ENCODE measurements at regions not wholly inside any gene's neighbourhood (a gene's known extent, or its start where the extent isn't known, plus 50 kb on each side); places are given as distances from the start of the nearest gene placed in this dataset.

- DNase-seq (ENCODE audit: low read depth in 1 of 2, low spot score in 1 of 2) = no peak
- no peak for TF ChIP-seq CTCF (IDR thresholded peaks at IDR 0.05; ENCODE audit: low read depth, low read length)
- Histone ChIP-seq H3K4me3 (no peak overlapping the region), H3K9me3 (ENCODE audit: low read depth) (no peaks in the 10 kb centered on the region), H3K27me3 (no peaks in the 10 kb centered on the region), H3K27ac (no peak overlapping the region), H3K36me3 (no peaks in the 10 kb centered on the region), H3K4me1 (ENCODE audit: low read depth) (no peaks in the 10 kb centered on the region)
These were observed 260.2 kb upstream of the N4BP1 start for GRCh38 chr16:48870141-48870540.

- no peak for TF ChIP-seq CTCF (IDR thresholded peaks at IDR 0.05; ENCODE audit: low read depth, low read length)
These were observed 255.5 kb upstream of the N4BP1 start for GRCh38 chr16:48865520-48865919.

GRCh38 chr16:48864055-48864454, 254.1 kb upstream of the N4BP1 start:
- Histone ChIP-seq H3K27ac (no peak overlapping the region), H3K27me3 (no peaks in the 10 kb centered on the region), H3K4me3 (no peak overlapping the region), H3K36me3 (no peaks in the 10 kb centered on the region), H3K9me3 (ENCODE audit: low read depth) (no peaks in the 10 kb centered on the region), H3K4me1 (ENCODE audit: low read depth) (no peaks in the 10 kb centered on the region)
- DNase-seq (ENCODE audit: low read depth in 1 of 2, low spot score in 1 of 2) = no peak
- no peak for TF ChIP-seq CTCF (IDR thresholded peaks at IDR 0.05; ENCODE audit: low read depth, low read length)

More at GRCh38 chr16:48865520-48865919, 255.5 kb upstream of the N4BP1 start:
- H3K4me3 ChIP-seq = no peak overlapping the region
- no peaks in the 10 kb centered on the region for H3K36me3 ChIP-seq
- H3K27ac ChIP-seq = no peak overlapping the region
- no peaks in the 10 kb centered on the region for H3K27me3 ChIP-seq
- DNase-seq (ENCODE audit: low read depth in 1 of 2, low spot score in 1 of 2) = no peak
- H3K9me3 ChIP-seq (ENCODE audit: low read depth) = no peaks in the 10 kb centered on the region
- H3K4me1 ChIP-seq (ENCODE audit: low read depth) = no peaks in the 10 kb centered on the region

DNA sequence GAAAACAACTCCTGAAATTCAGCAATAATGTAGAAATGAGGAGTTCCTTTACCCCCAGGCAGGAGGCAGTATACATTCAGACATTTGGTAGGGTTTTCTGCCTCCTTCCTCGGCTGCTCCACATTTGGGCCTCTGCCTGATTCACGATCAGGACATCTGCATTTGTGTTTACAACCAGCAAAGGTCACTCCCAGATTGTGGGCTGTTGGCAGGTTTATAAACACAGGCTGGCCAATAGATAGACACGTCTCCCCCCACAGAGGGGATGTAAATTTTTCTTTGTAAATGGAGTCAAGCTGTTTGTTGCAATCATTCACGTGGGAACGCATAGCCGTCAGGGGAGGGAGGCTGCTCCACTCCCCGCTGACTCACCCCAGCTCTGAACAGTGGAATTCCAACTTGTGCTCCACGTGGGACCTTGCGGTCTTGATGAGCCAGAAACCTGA, 252.1 kb upstream of the N4BP1 start:
- H3K27me3 ChIP-seq = no peaks in the 10 kb centered on the region
- H3K4me1 ChIP-seq (ENCODE audit: low read depth) = no peaks in the 10 kb centered on the region
- no peak overlapping the region for H3K27ac ChIP-seq
- H3K36me3 ChIP-seq = no peaks in the 10 kb centered on the region
- no peak overlapping the region for H3K4me3 ChIP-seq
- H3K9me3 ChIP-seq (ENCODE audit: low read depth) = no peaks in the 10 kb centered on the region
- DNase-seq (ENCODE audit: low read depth in 1 of 2, low spot score in 1 of 2) = no peak
- TF ChIP-seq CTCF (IDR thresholded peaks at IDR 0.05; ENCODE audit: low read depth, low read length) = no peak

DNA sequence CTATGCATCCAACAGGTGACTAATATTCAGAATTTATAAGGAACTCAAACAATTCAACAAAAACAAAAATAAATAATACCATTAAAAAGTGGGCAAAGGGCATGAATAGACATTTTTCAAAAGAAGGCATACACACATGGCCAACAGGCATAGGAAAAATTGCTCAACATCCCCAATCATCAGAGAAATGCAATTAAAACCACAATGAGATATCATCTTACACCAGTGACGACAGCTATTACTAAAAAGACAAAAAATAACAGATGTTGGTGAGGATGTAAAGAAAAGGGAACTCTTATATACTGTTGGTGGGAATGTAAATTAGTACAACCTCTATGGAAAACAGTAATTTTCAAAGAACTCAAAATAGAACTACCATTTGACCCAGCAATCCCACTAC, 250.4 kb upstream of the N4BP1 start:
- DNase-seq (ENCODE audit: low read depth in 1 of 2, low spot score in 1 of 2) = no peak
- no peak overlapping the region for H3K4me3 ChIP-seq
- no peaks in the 10 kb centered on the region for H3K36me3 ChIP-seq
- H3K4me1 ChIP-seq (ENCODE audit: low read depth) = no peaks in the 10 kb centered on the region
- H3K27me3 ChIP-seq = no peaks in the 10 kb centered on the region
- H3K9me3 ChIP-seq (ENCODE audit: low read depth) = no peaks in the 10 kb centered on the region
- TF ChIP-seq CTCF (IDR thresholded peaks at IDR 0.05; ENCODE audit: low read depth, low read length) = no peak
- H3K27ac ChIP-seq = no peak overlapping the region

DNA sequence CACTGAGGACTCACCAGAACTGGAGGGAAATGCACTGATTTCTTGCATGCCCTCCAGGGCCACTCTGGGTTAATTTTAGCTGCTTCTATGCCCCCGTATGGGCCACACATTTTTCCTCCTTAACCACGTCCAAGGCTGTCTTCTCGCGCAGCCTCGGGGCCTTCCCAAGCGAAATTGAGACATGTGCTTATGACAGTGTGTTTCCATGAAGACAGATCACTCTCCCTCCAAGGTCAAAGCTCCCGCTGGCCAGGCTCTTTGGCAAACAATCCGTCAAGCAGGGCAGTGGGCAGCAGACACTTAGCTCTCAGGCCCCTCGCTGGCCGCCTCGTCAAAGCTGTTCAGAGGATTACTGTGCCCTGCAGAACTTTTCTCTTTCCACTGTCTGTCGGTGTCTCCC, 243.0 kb upstream of the N4BP1 start:
- H3K27me3 ChIP-seq = no peaks in the 10 kb centered on the region
- H3K4me1 ChIP-seq (ENCODE audit: low read depth) = no peaks in the 10 kb centered on the region
- DNase-seq (ENCODE audit: low read depth in 1 of 2, low spot score in 1 of 2) = peak in 1 of 2 donors; percentile 5
- no peaks in the 10 kb centered on the region for H3K36me3 ChIP-seq
- H3K9me3 ChIP-seq (ENCODE audit: low read depth) = no peaks in the 10 kb centered on the region
- TF ChIP-seq CTCF (IDR thresholded peaks at IDR 0.05; ENCODE audit: low read depth, low read length) = no peak
- H3K27ac ChIP-seq = no peak overlapping the region
- no peak overlapping the region for H3K4me3 ChIP-seq
